GM19023 (cell line): ENCODE measurements at regions not wholly inside any gene's neighbourhood (a gene's known extent, or its start where the extent isn't known, plus 50 kb on each side); places are given as distances from the start of the nearest gene placed in this dataset.

ENCODE experiments used
- ATAC-seq: cut with Tn5 transposase; IDR thresholded peaks from one replicate; pipeline ENCODE4 v1.9.1; 2021; ENCODE audit warnings: mild to moderate bottlenecking, moderate library complexity; ENCODE audit not compliant: unreplicated experiment

GRCh38 chr6:47360388-47360787 is 50.7 kb upstream of the TNFRSF21 start:
- ATAC-seq: no peak

DNA sequence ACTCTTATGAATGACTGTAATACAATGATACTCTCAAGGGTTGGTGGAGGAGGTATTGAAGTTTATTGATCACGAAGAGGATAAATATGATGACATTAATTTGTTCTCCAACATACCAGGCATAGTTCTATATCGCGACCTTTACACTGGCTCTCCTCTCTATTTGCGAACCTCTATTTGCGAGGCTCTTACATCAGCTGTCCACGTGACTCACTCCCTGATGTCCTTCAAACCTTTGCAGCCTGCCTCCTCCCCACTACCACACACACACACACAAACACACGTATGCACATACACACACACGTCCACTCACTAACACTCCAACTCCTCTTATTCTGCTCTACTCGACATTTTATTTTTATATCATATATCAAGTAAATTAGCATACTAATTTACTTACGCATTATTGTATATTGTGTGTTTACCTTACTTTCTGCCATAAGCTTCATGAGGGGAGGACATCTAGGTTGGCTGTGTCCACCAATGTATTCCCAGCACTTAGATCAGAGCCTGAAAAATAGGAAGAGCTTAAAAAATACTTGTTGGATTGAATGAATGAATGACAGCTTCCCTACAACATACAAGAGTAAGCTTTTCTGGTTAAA is 53.3 kb upstream of the TNFRSF21 start:
- ATAC-seq: no peak

DNA sequence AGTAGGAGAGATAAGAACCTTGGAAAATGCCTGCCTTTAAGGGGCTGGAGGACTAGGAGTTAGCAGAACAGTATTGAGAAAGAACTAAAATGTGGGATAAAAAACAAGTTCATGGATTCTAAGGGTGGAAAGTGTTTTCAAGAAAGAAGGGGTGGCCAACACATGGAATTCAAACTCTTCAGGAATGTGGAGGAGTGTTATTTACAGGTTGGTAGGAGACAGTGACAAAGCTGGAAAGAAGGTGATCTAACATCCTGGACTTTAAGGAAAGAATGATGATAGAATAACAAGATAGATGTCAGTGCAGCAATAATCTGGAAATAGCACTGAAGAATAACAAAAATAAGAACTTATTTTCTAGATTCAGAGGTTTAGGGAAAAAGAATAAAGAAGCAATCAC is 54.0 kb upstream of the TNFRSF21 start:
- ATAC-seq: no peak

GRCh38 chr6:47366335-47366890 is 56.7 kb upstream of the TNFRSF21 start:
- no peak for ATAC-seq

- no peak for ATAC-seq
Measured at GRCh38 chr6:47371139-47371869, 61.6 kb upstream of the TNFRSF21 start.

- no peak for ATAC-seq
Measured at GRCh38 chr6:47371870-47372255, 62.2 kb upstream of the TNFRSF21 start.

DNA sequence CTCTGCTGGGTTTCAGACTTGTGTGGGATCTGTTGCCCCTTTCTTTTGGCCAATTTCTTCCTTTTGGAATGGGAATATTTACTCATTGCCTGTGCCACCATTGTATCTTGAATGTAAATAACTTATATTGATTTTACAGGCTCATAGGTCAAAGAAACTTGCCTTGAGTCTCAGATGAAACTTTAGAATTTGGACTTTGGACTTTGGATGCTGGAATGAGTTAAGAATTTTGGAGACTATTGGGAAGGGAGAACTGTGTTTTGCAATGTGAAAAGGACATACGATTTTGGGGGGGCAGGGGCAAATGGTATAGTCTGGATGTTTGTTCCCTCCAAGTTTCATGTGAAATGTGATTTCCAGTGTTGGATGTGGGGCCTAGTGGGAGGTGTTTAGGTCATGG is 62.6 kb upstream of the TNFRSF21 start:
- no peak for ATAC-seq

DNA sequence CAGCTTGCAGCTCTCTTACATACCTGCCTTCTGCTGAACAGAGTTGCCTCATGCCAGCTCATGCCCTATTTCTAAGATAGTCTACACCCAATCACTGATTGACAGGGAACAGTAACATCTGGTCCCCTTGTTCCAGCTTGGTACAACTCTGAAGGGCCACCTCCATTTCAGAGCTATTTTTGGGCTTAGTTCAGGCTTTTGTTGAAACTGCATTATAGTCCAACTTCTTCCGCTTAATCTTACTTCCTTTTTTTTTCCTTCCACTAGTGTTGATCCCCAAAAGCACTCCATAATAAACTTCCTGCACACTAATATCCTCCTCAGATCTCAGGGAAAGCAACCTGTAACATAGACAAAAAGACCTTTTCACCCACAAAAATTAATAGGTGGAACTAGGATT is 65.7 kb upstream of the TNFRSF21 start:
- no peak for ATAC-seq

- no peak for ATAC-seq
Measured at GRCh38 chr6:47376930-47377329, 67.2 kb upstream of the TNFRSF21 start.

DNA sequence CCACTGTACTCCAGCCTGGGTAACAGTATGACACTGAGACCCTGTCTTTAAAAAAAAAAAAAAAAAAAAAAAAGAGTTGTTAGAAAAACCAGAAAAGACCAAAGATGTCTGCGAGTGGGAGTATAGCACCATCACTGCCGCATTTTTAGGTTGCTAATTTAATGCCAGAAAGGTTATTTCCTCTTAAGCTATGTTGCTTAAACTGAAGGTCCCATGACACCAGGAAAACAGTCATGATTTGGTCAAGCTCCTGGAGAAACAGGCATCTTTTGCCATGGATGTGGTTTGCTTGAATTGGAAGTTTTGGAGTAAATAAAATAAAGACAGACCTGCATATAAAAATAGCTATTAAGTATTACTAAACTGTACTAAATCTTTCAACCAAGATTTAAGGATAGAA is 68.3 kb upstream of the TNFRSF21 start:
- no peak for ATAC-seq

- ATAC-seq: no peak
Measured at GRCh38 chr6:47379328-47379727, 69.6 kb upstream of the TNFRSF21 start.

DNA sequence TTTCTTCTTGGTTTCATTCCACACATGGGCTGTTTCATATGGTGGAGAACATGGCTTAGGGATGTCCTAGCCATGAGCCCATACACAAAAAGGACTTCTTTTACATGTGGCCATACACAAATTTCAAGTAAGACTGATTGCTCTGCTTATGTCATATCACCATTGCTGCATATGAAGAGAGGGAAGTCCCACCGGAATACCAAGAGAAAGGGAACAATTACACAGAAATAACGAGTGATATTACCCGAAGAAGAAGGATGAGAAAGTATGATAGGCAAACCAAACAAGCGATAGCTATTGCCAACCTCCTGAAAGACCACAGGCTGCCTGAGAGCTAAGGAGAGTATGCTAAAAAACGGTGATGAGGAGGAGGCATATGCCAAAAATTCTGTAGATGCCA is 70.5 kb upstream of the TNFRSF21 start:
- ATAC-seq: no peak

DNA sequence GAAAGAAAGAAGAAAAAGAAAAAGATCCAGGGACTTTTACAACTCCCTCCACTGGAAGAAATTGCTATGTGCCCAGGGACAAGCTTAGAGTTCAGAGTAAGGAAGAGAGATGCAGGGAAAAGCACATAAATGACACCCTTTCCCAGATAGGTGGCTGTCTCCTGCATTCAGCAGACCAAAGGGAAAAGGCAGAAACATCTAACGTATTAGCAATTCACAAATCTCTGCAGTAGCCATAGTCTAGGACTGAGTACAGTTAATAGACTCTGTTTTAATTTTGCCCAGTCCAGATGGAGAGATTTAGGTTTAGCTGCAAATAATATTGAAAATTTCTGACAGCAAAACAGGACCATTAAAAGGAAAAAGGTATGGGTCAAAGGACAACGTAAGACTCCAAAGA is 71.3 kb upstream of the TNFRSF21 start:
- ATAC-seq: no peak

- no peak for ATAC-seq
Measured at GRCh38 chr6:47383360-47383759, 73.7 kb upstream of the TNFRSF21 start.

DNA sequence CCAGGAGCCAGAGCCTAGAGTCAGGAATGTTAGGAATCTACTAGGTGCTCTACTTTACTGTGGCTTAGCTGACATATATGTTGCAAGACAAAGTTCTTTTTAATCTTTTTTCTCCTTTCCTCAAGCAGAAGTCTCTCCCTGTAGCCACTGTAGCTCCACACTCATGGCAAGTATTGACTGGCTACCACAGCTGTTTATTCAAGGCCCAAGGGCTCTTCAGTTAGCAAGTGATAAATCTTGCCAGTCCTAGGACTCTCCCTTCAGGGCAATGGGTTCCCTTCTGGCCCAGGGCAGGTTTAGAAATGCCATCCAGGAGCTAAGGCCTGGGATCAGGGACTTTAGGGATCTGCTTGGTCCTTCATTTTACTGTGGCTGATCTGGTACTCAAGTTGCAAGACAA is 82.0 kb upstream of the TNFRSF21 start:
- no peak for ATAC-seq

DNA sequence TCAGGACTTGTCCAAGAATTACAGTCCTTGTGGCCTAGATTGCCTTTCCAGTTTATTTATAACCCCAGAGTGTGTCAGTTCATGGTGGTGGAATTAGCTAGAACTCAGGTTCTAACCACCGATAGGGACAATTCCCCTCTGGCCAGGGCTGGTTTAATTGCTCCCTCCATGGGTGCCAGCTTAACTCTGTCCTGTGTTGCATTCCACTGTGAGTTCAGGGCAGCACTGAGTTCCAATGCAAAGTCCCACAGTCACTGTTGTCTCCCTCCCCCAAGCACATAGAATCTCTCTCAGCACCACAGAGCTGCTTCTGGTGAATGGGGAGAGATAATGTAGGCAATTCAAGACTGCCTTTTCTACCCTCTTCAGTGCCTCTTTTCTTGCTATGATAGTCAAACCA is 82.5 kb upstream of the TNFRSF21 start:
- no peak for ATAC-seq

GRCh38 chr6:47396401-47397069 is 81.1 kb upstream of the CD2AP start:
- ATAC-seq: no peak

- ATAC-seq: no peak
Measured at GRCh38 chr6:47400581-47400980, 77.0 kb upstream of the CD2AP start.

GRCh38 chr6:47402081-47402480 is 75.5 kb upstream of the CD2AP start:
- no peak for ATAC-seq

GRCh38 chr6:47403056-47403455 is 74.5 kb upstream of the CD2AP start:
- ATAC-seq: no peak

GRCh38 chr6:47403801-47404200 is 73.8 kb upstream of the CD2AP start:
- ATAC-seq: no peak

DNA sequence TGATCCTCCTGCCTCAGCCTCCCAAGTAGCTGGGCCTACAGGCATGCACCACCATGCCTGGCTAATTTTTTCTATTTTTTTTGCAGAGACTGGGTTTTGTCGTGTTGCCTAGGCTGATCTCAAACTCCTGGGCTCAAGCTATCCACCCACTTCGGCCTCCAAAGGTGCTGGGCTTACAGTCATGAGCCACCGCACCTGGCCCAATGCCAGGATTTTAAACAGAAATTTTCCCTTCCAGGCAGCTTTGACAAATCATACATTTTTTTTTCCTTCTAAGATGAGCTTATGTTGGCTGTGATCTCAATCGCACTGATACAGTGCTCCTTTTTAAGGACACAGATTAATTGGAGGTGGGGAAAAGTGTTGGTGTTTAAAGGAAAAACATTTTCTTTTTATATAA is 73.2 kb upstream of the CD2AP start:
- ATAC-seq: no peak
